K562 (cell line): ENCODE measurements at regions not wholly inside any gene's neighbourhood (a gene's known extent, or its start where the extent isn't known, plus 50 kb on each side); places are given as distances from the start of the nearest gene placed in this dataset.

Experiments used
- ATAC-seq: fragments of 200-7000 bp; cut with Tn5 transposase; 3 replicates; pipeline ENCODE4 v1.9.1; 2020; ENCODE audit warnings: moderate library complexity
- BruUV-seq: library from RNA; stranded (reverse); fragments of 400-500 nt; replicated peaks from 2 replicates; lab custom pipeline; 2021; lab: Mats Ljungman, UMichigan
- CTCF ChIA-PET: fragments of 300-600 bp; formaldehyde crosslinking; extraction: SDS; loops from one replicate; lab custom pipeline; 2021; ENCODE audit warnings: low intra/inter-chr PET ratio; lab: Yijun Ruan, JAX
- POLR2A ChIA-PET: fragments of 300-600, 350-650 bp; sonication (Branson Sonifier 250); formaldehyde crosslinking; extraction: SDS; loops from one replicate; lab custom pipeline; 2021; ENCODE audit warnings: antibody characterized with exemption, inconsistent platforms; lab: Yijun Ruan, JAX
- DNase-seq, 4 experiments: peaks; one replicate each; pipeline versions ENCODE4 v3.0.0 to v3.0.0-alpha.2; 2011 to 2018; ENCODE audit warnings: low spot score in 3 of 4, mixed read lengths in 3 of 4; ENCODE audit errors: extremely low read depth in 1 of 4
- FAIRE-seq: peaks from 2 replicates; lab custom pipeline; 2011; peaks lifted over from hg19 to GRCh38; lab: Jason Lieb, UNC
- H2AFZ ChIP-seq: 2 replicates; pipeline ENCODE4 v1.6.0; 2011; ENCODE audit warnings: low read depth, low read length, control low read depth, inconsistent platforms
- H3K27ac ChIP-seq: fragments of 200-600 bp; 3 replicates; pipeline ENCODE4 v1.8.0; 2011; ENCODE audit warnings: low read depth, mild to moderate bottlenecking, control low read depth, inconsistent platforms, low read length, moderate library complexity, mixed read lengths; ENCODE audit errors: extremely low read depth
- H3K27me3 ChIP-seq, 2 experiments: fragments of 300-600 bp in 1 of 2; 2 replicates in 1 of 2; 3 replicates in 1 of 2; pipeline versions ENCODE4 v1.6.0 to v1.8.0; 2011; ENCODE audit warnings: inconsistent platforms in 2 of 2, low read length in 2 of 2, mild to moderate bottlenecking in 1 of 2, mixed read lengths in 1 of 2, moderate library complexity in 1 of 2; ENCODE audit not compliant: control insufficient read depth in 2 of 2, insufficient read depth in 2 of 2
- H3K36me3 ChIP-seq: fragments of 300-600 bp; 3 replicates; pipeline ENCODE4 v1.8.0; 2011; ENCODE audit warnings: mild to moderate bottlenecking, low read length, inconsistent platforms; ENCODE audit not compliant: control insufficient read depth, insufficient read depth
- H3K4me1 ChIP-seq, 2 experiments: fragments of 200-600 bp in 1 of 2; replicated peaks in 1 of 2; 2 replicates in 1 of 2; 3 replicates in 1 of 2; pipeline versions ENCODE4 v1.5.1 to v1.8.0; 2011; ENCODE audit warnings: inconsistent platforms in 2 of 2, low read length in 2 of 2, mild to moderate bottlenecking in 1 of 2, mixed read lengths in 1 of 2, moderate library complexity in 1 of 2; ENCODE audit not compliant: control insufficient read depth in 2 of 2, insufficient read depth in 2 of 2
- H3K4me2 ChIP-seq: 2 replicates; pipeline ENCODE4 v1.6.1; 2011; ENCODE audit warnings: low read length, control low read depth, inconsistent platforms, mixed read lengths; ENCODE audit not compliant: insufficient read depth
- H3K4me3 ChIP-seq: fragments of 200-600 bp; sonication (generic), shearing (Covaris generic); 2 replicates; pipeline ENCODE4 v1.5.1; 2016; ENCODE audit warnings: control low read depth, inconsistent platforms
- H3K79me2 ChIP-seq: fragments of 200-600 bp; 3 replicates; pipeline ENCODE4 v1.8.0; 2011; ENCODE audit warnings: low read length, inconsistent platforms; ENCODE audit not compliant: control insufficient read depth, insufficient read depth
- H3K9ac ChIP-seq, 2 experiments: 2 replicates each; pipeline versions ENCODE4 v1.6.0 to v1.6.1; 2011; ENCODE audit warnings: low read depth in 2 of 2, low read length in 2 of 2, control low read depth in 1 of 2, inconsistent platforms in 1 of 2, mild to moderate bottlenecking in 1 of 2, mixed read lengths in 1 of 2; ENCODE audit not compliant: insufficient read depth in 1 of 2
- H3K9me1 ChIP-seq: one replicate; pipeline ENCODE4 v1.6.0; 2011; ENCODE audit warnings: inconsistent platforms, mild to moderate bottlenecking, low read length, moderate library complexity; ENCODE audit not compliant: control insufficient read depth, insufficient read depth
- H3K9me3 ChIP-seq: replicated peaks from 2 replicates; pipeline ENCODE4 v1.5.1; 2011; ENCODE audit warnings: low read depth, low read length, inconsistent platforms; ENCODE audit not compliant: control insufficient read depth, insufficient read depth
- H4K20me1 ChIP-seq: replicated peaks from 2 replicates; pipeline ENCODE4 v1.6.1; 2011; ENCODE audit warnings: low read length, inconsistent platforms, mixed read lengths; ENCODE audit not compliant: control insufficient read depth, insufficient read depth
- ELF4 ChIP-seq: fragments of 450-650 bp; formaldehyde crosslinking; IDR thresholded peaks from 2 replicates; pipeline ENCODE4 v1.4.0; 2022; ENCODE audit warnings: missing genetic modification characterization
- ETS2 ChIP-seq: IDR thresholded peaks from 2 replicates; pipeline ENCODE4 v1.6.1; 2016; ENCODE audit warnings: borderline replicate concordance, missing genetic modification characterization, mild to moderate bottlenecking, moderate library complexity, missing compliant biosample characterization; ENCODE audit not compliant: poor library complexity, severe bottlenecking
- HEY1 ChIP-seq: fragments of 250-450 bp; sonication (Bioruptor Pico); IDR thresholded peaks from 2 replicates; pipeline ENCODE4 v1.5.0; 2020; ENCODE audit warnings: mild to moderate bottlenecking, moderate library complexity, borderline replicate concordance
- JUN ChIP-seq, 2 experiments: sonication (generic) in 1 of 2; formaldehyde crosslinking in 1 of 2; IDR thresholded peaks; 2 replicates each; pipeline versions ENCODE4 v1.6.1 to v1.8.0; 2012 to 2022; ENCODE audit warnings: borderline replicate concordance in 2 of 2, mild to moderate bottlenecking in 2 of 2, improper control_type of control experiment in 1 of 2, low read depth in 1 of 2, low read length in 1 of 2, missing genetic modification reagents in 1 of 2
- MAFF ChIP-seq: IDR thresholded peaks from 2 replicates; pipeline ENCODE4 v1.6.1; 2012; ENCODE audit warnings: low read length, improper control_type of control experiment
- NR2F6 ChIP-seq: fragments of 450-650 bp; formaldehyde crosslinking; IDR thresholded peaks from 2 replicates; pipeline ENCODE4 v1.4.0; 2020; ENCODE audit warnings: mild to moderate bottlenecking
- PHF21A ChIP-seq: fragments of 450-650 bp; IDR thresholded peaks from 2 replicates; pipeline ENCODE4 v1.6.1; 2017; ENCODE audit warnings: low read depth, borderline replicate concordance
- POLR3G ChIP-seq: IDR thresholded peaks from 2 replicates; pipeline ENCODE4 v1.6.1; 2011; ENCODE audit not compliant: insufficient read length, insufficient replicate concordance; ENCODE audit errors: extremely low read depth
- PRPF4 ChIP-seq: fragments of 200-400 bp; formaldehyde crosslinking; IDR thresholded peaks from one replicate; pipeline ENCODE4 v1.6.1; 2017; ENCODE audit warnings: low read length, low read depth, mild to moderate bottlenecking; ENCODE audit not compliant: insufficient read depth, poor library complexity, severe bottlenecking
- RUNX1 ChIP-seq: sonication (generic); IDR thresholded peaks from 2 replicates; pipeline ENCODE4 v1.6.1; 2016; ENCODE audit warnings: antibody characterized with exemption, low read depth
- TBL1XR1 ChIP-seq, 2 experiments: IDR thresholded peaks; 2 replicates each; pipeline ENCODE4 v1.6.1; 2012; ENCODE audit warnings: improper control_type of control experiment in 2 of 2, low read length in 2 of 2, mild to moderate bottlenecking in 1 of 2
- ZC3H4 ChIP-seq: sonication (generic); formaldehyde crosslinking; IDR thresholded peaks from 2 replicates; pipeline ENCODE4 v1.9.0; 2021; ENCODE audit warnings: missing genetic modification reagents, borderline replicate concordance
- ZNF217 ChIP-seq: sonication (generic); formaldehyde crosslinking; IDR thresholded peaks from 2 replicates; pipeline ENCODE4 v1.8.0; 2022; ENCODE audit warnings: mild to moderate bottlenecking, missing genetic modification reagents
- WGBS: fragments of 100-300 bp; shearing (Covaris generic); methylation state at CpG from one replicate; pipeline ENCODE4 v1.1.6; 2016; ENCODE audit warnings: low coverage, mixed read lengths; ENCODE audit not compliant: insufficient coverage; ENCODE audit errors: missing lambda C conversion rate; 5-methylcytosine and 5-hydroxymethylcytosine counted together
- in situ Hi-C: fragments of 300-500 bp; cut with MboI; formaldehyde crosslinking; loops from 4 replicates; pipeline ENCODE4 v1.15.0; 2018; ENCODE audit warnings: inconsistent platforms, mixed read lengths
- intact Hi-C: fragments of 100-400 bp; cut with micrococcal nuclease; formaldehyde crosslinking; loops from 2 replicates; pipeline ENCODE4 v1.14.2; 2022
- TF ChIP-seq, protein P1 (sequence below): fragments of 450-650 bp; IDR thresholded peaks from 2 replicates; pipeline ENCODE4 v1.6.1; 2017; ENCODE audit warnings: antibody characterized with exemption

GRCh38 chr4:58809366-58809765 is 1699.2 kb upstream of the IGFBP7 start:
- ATAC-seq (no peak), FAIRE-seq (no peak), DNase-seq (no peak)
- H3K4me3 ChIP-seq, result no peak overlapping the region
- in situ Hi-C loops, result loop anchor here (25.0 kb wide), 1 partner anchor 128 kb away; no protein-coding TSS in a partner anchor
- no peaks in the 10 kb centered on the region for H3K9me3 ChIP-seq
- no peaks in the 10 kb centered on the region for H3K4me1 ChIP-seq
- WGBS, result 0% methylated on average over 3 of the region's 3 CpGs
- no peak overlapping the region for H3K9ac ChIP-seq
- BruUV-seq, result no TSS peak
- POLR2A ChIA-PET, result no interaction called here
- H3K27ac ChIP-seq, result no peak overlapping the region
- H4K20me1 ChIP-seq, result no peaks in the 10 kb centered on the region
- CTCF ChIA-PET, result no interaction called here
- no peaks in the 10 kb centered on the region for H3K9me1 ChIP-seq
- TF ChIP-seq TBL1XR1 (IDR thresholded peaks at IDR 0.05; ENCODE audit: low read length in 2 of 2) (no peak), HEY1 (no peak), NR2F6 (CRISPR knock-in tag) (no peak), ZNF217 (CRISPR knock-in tag) (no peak), JUN (IDR thresholded peaks at IDR 0.05; ENCODE audit: borderline replicate concordance, low read depth, low read length) (no peak), JUN (CRISPR knock-in tag; IDR thresholded peaks at IDR 0.05; ENCODE audit: borderline replicate concordance) (no peak), ZC3H4 (no peak), ETS2 (tag) (no peak), MAFF (no peak), RUNX1 (no peak), POLR3G (no peak), PRPF4 (no peak), PHF21A (no peak), ELF4 (CRISPR knock-in tag) (no peak)
- TF ChIP-seq, protein P1, sequence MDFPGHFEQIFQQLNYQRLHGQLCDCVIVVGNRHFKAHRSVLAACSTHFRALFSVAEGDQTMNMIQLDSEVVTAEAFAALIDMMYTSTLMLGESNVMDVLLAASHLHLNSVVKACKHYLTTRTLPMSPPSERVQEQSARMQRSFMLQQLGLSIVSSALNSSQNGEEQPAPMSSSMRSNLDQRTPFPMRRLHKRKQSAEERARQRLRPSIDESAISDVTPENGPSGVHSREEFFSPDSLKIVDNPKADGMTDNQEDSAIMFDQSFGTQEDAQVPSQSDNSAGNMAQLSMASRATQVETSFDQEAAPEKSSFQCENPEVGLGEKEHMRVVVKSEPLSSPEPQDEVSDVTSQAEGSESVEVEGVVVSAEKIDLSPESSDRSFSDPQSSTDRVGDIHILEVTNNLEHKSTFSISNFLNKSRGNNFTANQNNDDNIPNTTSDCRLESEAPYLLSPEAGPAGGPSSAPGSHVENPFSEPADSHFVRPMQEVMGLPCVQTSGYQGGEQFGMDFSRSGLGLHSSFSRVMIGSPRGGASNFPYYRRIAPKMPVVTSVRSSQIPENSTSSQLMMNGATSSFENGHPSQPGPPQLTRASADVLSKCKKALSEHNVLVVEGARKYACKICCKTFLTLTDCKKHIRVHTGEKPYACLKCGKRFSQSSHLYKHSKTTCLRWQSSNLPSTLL, result no peak
- TF ChIP-seq, all 486 proteins: peak for 0
- Histone ChIP-seq H3K4me2 (no peak overlapping the region), H3K79me2 (no peaks in the 10 kb centered on the region), H3K27me3 (no peaks in the 10 kb centered on the region), H3K36me3 (no peaks in the 10 kb centered on the region), H2AFZ (no peak overlapping the region)
- intact Hi-C loops, result no loop called here
